Ovary (tissue), 3 donors: ENCODE measurements at regions not wholly inside any gene's neighbourhood (a gene's known extent, or its start where the extent isn't known, plus 50 kb on each side); places are given as distances from the start of the nearest gene placed in this dataset.

ENCODE experiments used
- POLR2A ChIP-seq: fragments of 450-650 bp; IDR thresholded peaks from one replicate; pipeline ENCODE4 v1.6.1; 2017; ENCODE audit warnings: antibody characterized with exemption, mild to moderate bottlenecking, moderate library complexity
- TF ChIP-seq, protein P1 (sequence below), 3 donors: fragments of 450-650 bp in 2 of 3; fragments of 200-600 bp in 1 of 3; IDR thresholded peaks; one replicate each; pipeline versions ENCODE4 v1.5.1 to v1.8.0; 2016 to 2022; ENCODE audit warnings: antibody characterized with exemption in 3 of 3, mild to moderate bottlenecking in 1 of 3
- donor health status: DM: no; HTN: no; CAD: no.

DNA sequence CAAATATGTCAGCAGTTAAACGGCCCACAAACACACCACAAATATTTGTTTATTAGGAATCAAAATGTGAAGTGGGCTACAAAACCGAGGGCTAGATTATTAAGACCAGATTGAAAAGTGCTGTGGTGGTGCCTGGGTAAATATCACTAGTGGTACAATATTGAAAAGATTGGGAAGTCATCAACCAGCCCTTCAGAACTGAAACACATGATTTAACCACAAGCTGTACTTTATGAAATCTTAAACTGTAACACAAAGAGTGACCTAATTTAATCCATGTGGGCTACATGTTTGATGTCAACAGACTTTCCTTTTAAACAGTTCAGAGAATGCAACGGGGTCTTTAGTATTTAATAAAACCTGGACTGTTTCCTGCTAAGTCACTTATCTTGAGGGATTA, 182.3 kb downstream of the SPATA31D1 start:
- TF ChIP-seq, protein P1, sequence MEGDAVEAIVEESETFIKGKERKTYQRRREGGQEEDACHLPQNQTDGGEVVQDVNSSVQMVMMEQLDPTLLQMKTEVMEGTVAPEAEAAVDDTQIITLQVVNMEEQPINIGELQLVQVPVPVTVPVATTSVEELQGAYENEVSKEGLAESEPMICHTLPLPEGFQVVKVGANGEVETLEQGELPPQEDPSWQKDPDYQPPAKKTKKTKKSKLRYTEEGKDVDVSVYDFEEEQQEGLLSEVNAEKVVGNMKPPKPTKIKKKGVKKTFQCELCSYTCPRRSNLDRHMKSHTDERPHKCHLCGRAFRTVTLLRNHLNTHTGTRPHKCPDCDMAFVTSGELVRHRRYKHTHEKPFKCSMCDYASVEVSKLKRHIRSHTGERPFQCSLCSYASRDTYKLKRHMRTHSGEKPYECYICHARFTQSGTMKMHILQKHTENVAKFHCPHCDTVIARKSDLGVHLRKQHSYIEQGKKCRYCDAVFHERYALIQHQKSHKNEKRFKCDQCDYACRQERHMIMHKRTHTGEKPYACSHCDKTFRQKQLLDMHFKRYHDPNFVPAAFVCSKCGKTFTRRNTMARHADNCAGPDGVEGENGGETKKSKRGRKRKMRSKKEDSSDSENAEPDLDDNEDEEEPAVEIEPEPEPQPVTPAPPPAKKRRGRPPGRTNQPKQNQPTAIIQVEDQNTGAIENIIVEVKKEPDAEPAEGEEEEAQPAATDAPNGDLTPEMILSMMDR (IDR thresholded peaks at IDR 0.05) = no peak
- no peak for TF ChIP-seq POLR2A
